Ovary (tissue), 3 donors: ENCODE measurements at regions not wholly inside any gene's neighbourhood (a gene's known extent, or its start where the extent isn't known, plus 50 kb on each side); places are given as distances from the start of the nearest gene placed in this dataset.

Source experiments
- CTCF ChIP-seq, 3 donors: fragments of 450-650 bp in 2 of 3; fragments of 200-600 bp in 1 of 3; IDR thresholded peaks; one replicate each; pipeline versions ENCODE4 v1.5.1 to v1.8.0; 2016 to 2022; ENCODE audit warnings: antibody characterized with exemption in 3 of 3, mild to moderate bottlenecking in 1 of 3
- EP300 ChIP-seq: sonication (generic); formaldehyde crosslinking; IDR thresholded peaks from one replicate; pipeline ENCODE4 v1.6.1; 2017; ENCODE audit warnings: antibody characterized with exemption
- POLR2A ChIP-seq: fragments of 450-650 bp; IDR thresholded peaks from one replicate; pipeline ENCODE4 v1.6.1; 2017; ENCODE audit warnings: antibody characterized with exemption, mild to moderate bottlenecking, moderate library complexity
- donor health status: DM: no; HTN: no; CAD: no.

DNA sequence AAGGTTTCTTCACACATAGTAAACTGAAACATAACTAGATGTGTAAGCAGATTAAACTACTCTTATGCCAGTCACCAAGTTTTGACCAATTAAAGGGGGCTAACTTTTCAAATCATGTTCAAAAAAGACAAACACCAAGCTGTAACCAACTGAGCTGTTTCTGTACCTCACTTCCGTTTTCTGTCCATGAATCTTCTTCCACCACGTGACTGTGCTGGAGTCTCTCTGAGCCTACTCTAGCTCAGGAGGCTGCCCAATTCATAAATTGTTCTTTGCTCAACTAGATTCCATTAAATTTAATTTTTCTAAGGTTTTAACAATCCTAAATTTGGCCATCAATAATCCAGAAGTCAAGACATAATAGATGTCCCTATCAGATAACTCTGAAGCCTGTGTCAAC lies 229.4 kb downstream of the FNDC1 start:
- TF ChIP-seq CTCF (IDR thresholded peaks at IDR 0.05) (no peak), POLR2A (no peak), EP300 (no peak)
